ENCODE measurements at regions not wholly inside any gene's neighbourhood (a gene's known extent, or its start where the extent isn't known, plus 50 kb on each side); places are given as distances from the start of the nearest gene placed in this dataset.

DNA sequence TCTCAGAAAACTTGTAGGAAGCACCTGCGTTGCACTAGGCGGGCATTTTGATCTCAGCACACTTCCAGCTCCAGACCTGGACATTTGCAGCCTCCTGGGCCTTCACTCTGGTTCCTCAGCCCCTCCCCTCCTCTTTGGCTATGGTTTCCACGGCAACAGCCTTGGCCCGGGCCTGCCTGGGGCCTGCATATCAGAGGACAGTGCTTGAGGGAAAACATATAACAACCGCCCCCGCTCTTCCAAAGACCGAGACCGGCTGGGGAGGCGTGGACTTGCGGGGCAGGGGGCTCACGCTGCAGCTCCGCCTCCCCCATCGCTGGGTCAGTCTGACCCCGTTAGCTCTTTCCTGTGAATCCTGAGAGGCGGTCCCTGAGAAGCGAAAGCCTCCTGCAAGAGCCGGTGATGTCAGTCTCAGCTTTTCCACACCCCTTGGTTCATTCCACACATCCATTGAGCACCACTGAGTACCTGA lies 125.7 kb upstream of the PEG3 start:
- TF ChIP-seq, protein P1, sequence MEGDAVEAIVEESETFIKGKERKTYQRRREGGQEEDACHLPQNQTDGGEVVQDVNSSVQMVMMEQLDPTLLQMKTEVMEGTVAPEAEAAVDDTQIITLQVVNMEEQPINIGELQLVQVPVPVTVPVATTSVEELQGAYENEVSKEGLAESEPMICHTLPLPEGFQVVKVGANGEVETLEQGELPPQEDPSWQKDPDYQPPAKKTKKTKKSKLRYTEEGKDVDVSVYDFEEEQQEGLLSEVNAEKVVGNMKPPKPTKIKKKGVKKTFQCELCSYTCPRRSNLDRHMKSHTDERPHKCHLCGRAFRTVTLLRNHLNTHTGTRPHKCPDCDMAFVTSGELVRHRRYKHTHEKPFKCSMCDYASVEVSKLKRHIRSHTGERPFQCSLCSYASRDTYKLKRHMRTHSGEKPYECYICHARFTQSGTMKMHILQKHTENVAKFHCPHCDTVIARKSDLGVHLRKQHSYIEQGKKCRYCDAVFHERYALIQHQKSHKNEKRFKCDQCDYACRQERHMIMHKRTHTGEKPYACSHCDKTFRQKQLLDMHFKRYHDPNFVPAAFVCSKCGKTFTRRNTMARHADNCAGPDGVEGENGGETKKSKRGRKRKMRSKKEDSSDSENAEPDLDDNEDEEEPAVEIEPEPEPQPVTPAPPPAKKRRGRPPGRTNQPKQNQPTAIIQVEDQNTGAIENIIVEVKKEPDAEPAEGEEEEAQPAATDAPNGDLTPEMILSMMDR (IDR thresholded peaks at IDR 0.05), result no peak
- TF ChIP-seq POLR2A (IDR thresholded peaks at IDR 0.05) (no peak), POLR2AphosphoS5 (IDR thresholded peaks at IDR 0.05; ENCODE audit: insufficient read depth in 1 of 2, low read depth in 1 of 2) (peak in 1 of 2 donors; percentile 46)
